ENCODE measurements at regions not wholly inside any gene's neighbourhood (a gene's known extent, or its start where the extent isn't known, plus 50 kb on each side); places are given as distances from the start of the nearest gene placed in this dataset.

DNA sequence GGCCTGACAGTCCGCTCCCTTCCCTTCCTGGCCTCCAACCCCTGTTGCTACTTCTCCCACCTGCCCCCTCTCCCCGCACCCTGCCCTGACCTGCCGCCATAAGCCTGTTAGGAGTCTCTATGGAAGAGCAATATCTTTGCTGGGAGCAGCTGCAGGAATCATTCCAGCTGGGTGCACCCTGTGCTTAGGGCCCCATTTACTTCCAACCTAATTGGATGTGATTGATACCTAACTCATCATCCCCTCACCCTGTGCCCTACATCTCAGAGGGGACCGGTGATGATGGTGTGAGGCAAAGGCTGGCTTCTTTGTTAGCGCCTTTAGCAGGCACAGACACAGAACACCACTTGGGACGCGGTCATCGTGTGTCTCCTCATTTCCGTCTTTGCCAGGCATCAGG lies 80.0 kb upstream of the FAM180A start:
- TF ChIP-seq, protein P1, sequence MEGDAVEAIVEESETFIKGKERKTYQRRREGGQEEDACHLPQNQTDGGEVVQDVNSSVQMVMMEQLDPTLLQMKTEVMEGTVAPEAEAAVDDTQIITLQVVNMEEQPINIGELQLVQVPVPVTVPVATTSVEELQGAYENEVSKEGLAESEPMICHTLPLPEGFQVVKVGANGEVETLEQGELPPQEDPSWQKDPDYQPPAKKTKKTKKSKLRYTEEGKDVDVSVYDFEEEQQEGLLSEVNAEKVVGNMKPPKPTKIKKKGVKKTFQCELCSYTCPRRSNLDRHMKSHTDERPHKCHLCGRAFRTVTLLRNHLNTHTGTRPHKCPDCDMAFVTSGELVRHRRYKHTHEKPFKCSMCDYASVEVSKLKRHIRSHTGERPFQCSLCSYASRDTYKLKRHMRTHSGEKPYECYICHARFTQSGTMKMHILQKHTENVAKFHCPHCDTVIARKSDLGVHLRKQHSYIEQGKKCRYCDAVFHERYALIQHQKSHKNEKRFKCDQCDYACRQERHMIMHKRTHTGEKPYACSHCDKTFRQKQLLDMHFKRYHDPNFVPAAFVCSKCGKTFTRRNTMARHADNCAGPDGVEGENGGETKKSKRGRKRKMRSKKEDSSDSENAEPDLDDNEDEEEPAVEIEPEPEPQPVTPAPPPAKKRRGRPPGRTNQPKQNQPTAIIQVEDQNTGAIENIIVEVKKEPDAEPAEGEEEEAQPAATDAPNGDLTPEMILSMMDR (IDR thresholded peaks at IDR 0.05; ENCODE audit: low read depth, low read length), result no peak
- DNase-seq (ENCODE audit: extremely low read depth, low read depth), result no peak

DNA sequence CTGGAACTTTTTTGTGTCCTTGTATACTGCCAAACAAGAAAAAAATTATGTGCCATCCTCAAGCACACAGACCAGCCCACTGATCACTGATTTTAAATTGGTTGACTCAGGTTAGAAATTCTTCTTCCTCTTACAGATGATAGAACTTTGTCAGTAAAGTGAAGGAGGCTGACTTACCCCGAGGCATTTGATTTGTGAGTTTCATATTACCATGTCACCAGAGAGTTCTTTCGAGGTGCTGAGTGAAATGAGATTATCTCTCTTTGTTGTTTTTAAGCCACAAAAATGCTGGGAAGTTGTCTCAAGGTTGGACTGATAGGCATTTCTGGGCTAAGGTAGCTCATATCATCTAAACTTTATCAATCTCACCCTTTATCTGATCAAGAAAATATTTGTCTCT lies 78.8 kb upstream of the FAM180A start:
- TF ChIP-seq, protein P1 (IDR thresholded peaks at IDR 0.05; ENCODE audit: low read depth, low read length), result no peak
- DNase-seq (ENCODE audit: extremely low read depth, low read depth), result no peak

DNA sequence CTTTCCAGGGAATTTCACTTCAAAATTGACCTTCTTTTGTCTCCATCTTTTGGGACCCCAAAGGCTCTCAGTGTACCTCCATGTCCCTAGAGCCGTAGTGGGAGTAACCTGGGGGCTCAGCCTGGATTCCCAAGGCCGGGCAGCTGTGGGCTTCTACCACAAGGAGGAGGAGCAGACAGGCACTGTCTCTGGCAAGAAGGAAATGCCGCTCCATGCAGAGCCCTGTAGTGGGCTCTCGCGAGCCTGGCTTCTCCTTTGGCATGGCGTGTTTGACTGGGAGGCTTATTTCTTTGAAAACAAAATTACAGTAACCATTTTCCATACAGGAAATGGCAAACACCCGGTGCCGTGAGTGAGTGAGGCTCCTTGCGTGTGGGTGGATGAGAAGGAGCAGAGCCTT lies 76.8 kb upstream of the FAM180A start:
- no peak for DNase-seq (ENCODE audit: extremely low read depth, low read depth)
- TF ChIP-seq, protein P1 (IDR thresholded peaks at IDR 0.05; ENCODE audit: low read depth, low read length), result no peak; the same call in 1 of the 2 replicates

DNA sequence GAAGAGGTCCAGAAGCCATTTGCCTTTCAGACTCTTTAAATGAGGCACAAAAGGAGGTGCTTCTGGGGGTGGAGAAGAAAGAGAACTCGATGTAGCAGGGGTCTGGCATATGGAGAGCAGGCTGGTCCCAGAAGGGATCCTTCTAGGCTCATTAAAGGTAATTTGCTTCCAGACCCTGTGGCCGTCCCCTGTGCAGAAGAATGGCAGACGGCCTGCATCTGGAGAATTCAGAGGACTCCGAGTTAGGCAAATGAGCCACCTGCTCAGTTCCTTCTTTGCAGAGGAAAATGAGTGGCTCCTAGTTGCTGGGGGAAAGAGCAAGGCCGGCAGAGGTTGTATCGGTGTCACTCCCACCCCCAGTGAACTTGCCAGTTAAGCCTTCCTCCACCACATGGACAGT lies 73.8 kb upstream of the FAM180A start:
- DNase-seq (ENCODE audit: extremely low read depth, low read depth), result no peak
- TF ChIP-seq, protein P1 (IDR thresholded peaks at IDR 0.05; ENCODE audit: low read depth, low read length), result no peak

DNA sequence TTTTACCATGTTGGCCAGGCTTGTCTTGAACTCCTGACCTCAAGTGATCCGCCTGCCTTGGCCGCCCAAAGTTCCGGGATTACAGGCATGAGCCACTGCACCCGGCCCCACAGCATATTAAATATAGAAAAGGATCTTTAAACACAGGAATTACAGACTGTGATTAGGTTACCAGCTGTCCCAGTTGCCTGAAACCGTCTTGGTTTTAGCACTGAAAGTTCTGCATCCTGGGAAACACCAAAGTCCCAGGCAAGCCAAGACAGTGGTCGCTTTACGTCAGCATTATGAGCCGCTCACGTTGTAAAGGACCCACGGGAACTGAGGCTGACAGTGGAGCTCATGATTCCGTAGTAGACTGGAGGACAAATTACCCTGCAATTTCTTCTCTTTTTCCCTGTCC lies 69.0 kb upstream of the FAM180A start:
- TF ChIP-seq, protein P1 (IDR thresholded peaks at IDR 0.05; ENCODE audit: low read depth, low read length), result no peak
- DNase-seq (ENCODE audit: extremely low read depth, low read depth), result no peak

DNA sequence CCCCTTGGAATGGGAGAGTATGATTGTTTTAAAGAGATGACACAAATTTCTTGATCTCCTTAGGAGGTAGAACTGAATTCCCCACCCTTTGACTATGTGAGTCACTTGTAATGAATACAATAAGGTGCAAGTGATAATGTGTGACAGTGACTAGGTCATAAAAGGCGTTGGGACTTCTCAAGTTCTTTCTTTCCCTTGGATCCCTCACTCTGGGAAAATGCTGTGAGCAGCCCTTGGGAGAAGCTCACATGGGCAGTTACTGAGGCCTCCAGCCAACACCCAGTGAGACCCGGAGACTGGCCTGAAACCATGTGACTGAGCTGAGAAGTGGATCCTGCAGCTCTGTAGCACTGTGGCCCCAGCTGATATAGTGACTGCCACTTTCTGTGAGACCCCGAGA lies 66.4 kb upstream of the FAM180A start:
- TF ChIP-seq, protein P1 (IDR thresholded peaks at IDR 0.05; ENCODE audit: low read depth, low read length), result no peak
- DNase-seq (ENCODE audit: extremely low read depth, low read depth), result no peak

DNA sequence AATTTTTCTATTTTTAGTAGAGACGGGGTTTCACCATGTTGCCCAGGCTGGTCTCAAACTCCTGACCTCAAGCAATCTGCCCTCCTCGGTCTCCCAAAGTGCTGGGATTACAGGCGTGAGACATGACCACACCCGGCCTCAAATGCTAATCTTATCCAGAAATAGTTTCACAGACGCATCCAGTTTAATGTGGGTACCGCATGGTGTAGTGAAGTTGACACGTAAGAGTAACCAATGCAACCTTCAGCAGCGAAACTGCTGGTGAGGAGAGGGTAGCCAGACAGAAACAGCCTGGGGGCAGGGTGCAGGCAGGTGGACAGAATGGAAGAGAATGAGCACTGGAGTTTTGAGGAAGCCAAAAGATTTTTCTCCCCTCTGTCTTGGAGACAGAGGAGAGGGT lies 63.5 kb upstream of the FAM180A start:
- TF ChIP-seq, protein P1 (IDR thresholded peaks at IDR 0.05; ENCODE audit: low read depth, low read length), result no peak
- DNase-seq (ENCODE audit: extremely low read depth, low read depth), result no peak
